Endothelial cell (in vitro differentiated cells): ENCODE measurements at regions not wholly inside any gene's neighbourhood (a gene's known extent, or its start where the extent isn't known, plus 50 kb on each side); places are given as distances from the start of the nearest gene placed in this dataset.

Experiments
- DNase-seq: peaks from one replicate; pipeline ENCODE4 v3.0.0; 2021; ENCODE audit warnings: low spot score
- H3K27ac Mint-ChIP-seq: one replicate; pipeline ENCODE4 v1.8.0; 2021; ENCODE audit warnings: mixed read lengths, inconsistent platforms; ENCODE audit not compliant: unreplicated experiment
- H3K27me3 Mint-ChIP-seq: one replicate; pipeline ENCODE4 v1.8.0; 2021; ENCODE audit warnings: mild to moderate bottlenecking, moderate library complexity, mixed read lengths, inconsistent platforms; ENCODE audit not compliant: unreplicated experiment
- H3K36me3 Mint-ChIP-seq: one replicate; pipeline ENCODE4 v1.8.0; 2021; ENCODE audit warnings: mild to moderate bottlenecking, low read depth, mixed read lengths, inconsistent platforms; ENCODE audit not compliant: unreplicated experiment
- H3K4me1 Mint-ChIP-seq: one replicate; pipeline ENCODE4 v1.8.0; 2021; ENCODE audit warnings: mild to moderate bottlenecking, mixed read lengths, inconsistent platforms; ENCODE audit not compliant: unreplicated experiment
- H3K4me3 Mint-ChIP-seq: one replicate; pipeline ENCODE4 v1.8.0; 2021; ENCODE audit warnings: mild to moderate bottlenecking, mixed read lengths, inconsistent platforms; ENCODE audit not compliant: unreplicated experiment
- H3K9me3 Mint-ChIP-seq: one replicate; pipeline ENCODE4 v1.8.0; 2021; ENCODE audit warnings: mixed read lengths, inconsistent platforms; ENCODE audit not compliant: unreplicated experiment
- TF ChIP-seq, protein P1 (sequence below): fragments of 200-600 bp; sonication (generic); IDR thresholded peaks from one replicate; pipeline ENCODE4 v1.5.0; 2021; ENCODE audit warnings: antibody characterized with exemption; ENCODE audit not compliant: unreplicated experiment

DNA sequence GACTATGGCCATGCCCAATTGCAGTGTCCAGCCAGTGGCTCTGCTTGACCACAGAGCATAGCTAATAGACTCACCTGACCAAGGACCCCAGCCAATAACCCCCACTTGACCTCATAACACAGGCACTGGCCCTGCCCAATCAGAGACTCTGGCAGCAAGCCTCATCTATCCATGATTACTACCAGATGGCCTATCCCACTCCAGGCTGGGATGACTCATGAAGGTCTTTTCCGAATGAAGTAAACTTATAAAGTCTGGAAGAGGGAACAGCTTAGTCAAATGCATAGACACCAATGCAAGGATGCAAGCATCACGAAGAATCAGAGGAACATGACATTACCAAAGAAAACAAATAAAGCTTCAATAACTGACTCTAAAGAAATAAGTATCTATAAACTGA is 141.4 kb downstream of the TMEM168 start:
- Mint-ChIP-seq H3K9me3 (peaks cover 4% of the 10 kb centered on the region), H3K4me1 (no peaks in the 10 kb centered on the region), H3K4me3 (no peak overlapping the region), H3K36me3 (no peaks in the 10 kb centered on the region), H3K27me3 (no peaks in the 10 kb centered on the region), H3K27ac (no peak overlapping the region)
- TF ChIP-seq, protein P1, sequence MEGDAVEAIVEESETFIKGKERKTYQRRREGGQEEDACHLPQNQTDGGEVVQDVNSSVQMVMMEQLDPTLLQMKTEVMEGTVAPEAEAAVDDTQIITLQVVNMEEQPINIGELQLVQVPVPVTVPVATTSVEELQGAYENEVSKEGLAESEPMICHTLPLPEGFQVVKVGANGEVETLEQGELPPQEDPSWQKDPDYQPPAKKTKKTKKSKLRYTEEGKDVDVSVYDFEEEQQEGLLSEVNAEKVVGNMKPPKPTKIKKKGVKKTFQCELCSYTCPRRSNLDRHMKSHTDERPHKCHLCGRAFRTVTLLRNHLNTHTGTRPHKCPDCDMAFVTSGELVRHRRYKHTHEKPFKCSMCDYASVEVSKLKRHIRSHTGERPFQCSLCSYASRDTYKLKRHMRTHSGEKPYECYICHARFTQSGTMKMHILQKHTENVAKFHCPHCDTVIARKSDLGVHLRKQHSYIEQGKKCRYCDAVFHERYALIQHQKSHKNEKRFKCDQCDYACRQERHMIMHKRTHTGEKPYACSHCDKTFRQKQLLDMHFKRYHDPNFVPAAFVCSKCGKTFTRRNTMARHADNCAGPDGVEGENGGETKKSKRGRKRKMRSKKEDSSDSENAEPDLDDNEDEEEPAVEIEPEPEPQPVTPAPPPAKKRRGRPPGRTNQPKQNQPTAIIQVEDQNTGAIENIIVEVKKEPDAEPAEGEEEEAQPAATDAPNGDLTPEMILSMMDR, result no peak
- DNase-seq, result no peak

DNA sequence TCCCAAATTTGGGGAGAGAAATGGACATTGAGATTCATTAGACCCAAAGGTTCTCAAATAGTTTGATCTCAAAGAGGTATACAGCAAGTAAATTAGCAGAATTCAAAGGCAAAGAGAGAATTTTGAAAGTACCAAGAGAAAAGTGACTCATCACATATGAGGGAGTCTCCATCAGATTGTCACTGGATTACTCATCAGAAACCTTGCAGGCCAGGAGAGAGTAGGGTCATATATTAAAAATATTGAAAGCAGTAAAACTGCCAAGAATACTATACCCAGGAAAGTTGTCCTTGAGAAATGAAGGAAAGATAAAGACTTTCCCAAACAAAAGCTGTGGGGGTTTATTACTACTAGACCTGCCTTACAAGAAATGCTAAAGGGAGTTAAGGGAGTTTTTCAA is 140.6 kb downstream of the TMEM168 start:
- TF ChIP-seq, protein P1, result no peak
- Mint-ChIP-seq H3K9me3 (peaks cover 4% of the 10 kb centered on the region), H3K27me3 (no peaks in the 10 kb centered on the region), H3K36me3 (no peaks in the 10 kb centered on the region), H3K4me3 (no peak overlapping the region), H3K4me1 (no peaks in the 10 kb centered on the region), H3K27ac (no peak overlapping the region)
- DNase-seq, result no peak

DNA sequence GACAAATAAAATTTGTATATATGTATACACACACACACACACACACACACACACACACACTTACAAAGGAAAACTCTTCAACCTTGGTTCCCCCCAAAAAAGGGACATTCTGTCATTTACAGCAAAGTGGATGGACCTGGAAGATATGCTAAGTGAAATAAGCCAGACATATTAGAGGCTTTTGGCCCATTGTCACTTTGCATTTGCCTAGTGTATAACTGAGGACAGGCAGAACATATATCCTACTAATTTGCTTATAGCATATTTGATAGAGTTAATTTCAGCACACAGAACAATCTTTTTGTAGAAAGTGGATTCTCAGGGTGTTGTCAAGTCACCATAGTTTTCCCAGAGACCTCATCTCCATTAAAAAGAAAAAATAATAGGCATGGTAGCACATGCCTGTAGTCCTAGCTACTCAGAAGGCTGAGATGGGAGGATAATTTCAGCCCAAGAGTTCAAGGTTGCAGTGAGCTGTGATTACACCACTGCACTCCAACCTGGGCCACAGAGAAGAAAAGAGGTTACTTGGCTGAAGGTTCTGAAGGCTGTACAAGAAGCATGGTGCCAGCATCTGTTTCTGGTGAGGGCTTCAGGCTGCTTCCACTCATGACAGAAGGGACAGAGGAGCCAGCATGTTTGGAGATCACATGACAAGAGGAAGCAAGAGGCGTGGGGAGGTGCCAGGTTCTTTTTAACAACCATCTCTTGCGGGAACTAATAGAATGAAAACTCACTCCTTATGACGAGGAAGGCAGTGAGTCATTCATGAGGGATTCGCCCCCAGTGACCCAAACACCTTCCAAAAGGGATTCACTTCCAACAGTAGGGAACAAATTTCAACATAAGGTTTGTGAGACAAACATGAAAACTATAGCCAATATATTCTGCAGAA is 135.6 kb downstream of the TMEM168 start:
- Mint-ChIP-seq H3K27ac (no peak overlapping the region), H3K9me3 (no peaks in the 10 kb centered on the region), H3K36me3 (no peaks in the 10 kb centered on the region), H3K27me3 (no peaks in the 10 kb centered on the region), H3K4me1 (no peaks in the 10 kb centered on the region), H3K4me3 (no peak overlapping the region)
- TF ChIP-seq, protein P1, result no peak
- DNase-seq, result no peak

DNA sequence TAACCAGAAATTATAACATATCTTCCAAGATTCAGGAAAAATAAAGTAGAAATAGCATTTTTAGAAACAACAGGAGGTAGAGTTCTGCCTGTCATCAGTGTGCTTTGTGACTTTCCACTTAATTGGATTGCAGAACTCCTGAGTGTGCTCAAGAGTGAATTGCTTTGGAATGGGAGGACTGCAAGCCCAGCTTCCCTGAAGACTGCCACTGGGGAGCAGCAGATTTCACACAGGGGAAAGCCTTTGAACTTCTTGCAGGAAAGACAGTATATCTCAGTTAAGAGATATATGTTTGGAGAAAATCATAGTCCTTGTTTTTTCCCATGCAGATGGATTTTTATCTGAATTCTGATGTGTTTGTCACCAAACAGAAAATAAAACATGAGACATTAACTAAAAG is 124.5 kb downstream of the TMEM168 start:
- Mint-ChIP-seq H3K9me3 (no peaks in the 10 kb centered on the region), H3K4me1 (peaks cover 9% of the 10 kb centered on the region), H3K27ac (no peak overlapping the region), H3K27me3 (no peaks in the 10 kb centered on the region), H3K36me3 (no peaks in the 10 kb centered on the region), H3K4me3 (no peak overlapping the region)
- TF ChIP-seq, protein P1, result no peak
- DNase-seq, result no peak

DNA sequence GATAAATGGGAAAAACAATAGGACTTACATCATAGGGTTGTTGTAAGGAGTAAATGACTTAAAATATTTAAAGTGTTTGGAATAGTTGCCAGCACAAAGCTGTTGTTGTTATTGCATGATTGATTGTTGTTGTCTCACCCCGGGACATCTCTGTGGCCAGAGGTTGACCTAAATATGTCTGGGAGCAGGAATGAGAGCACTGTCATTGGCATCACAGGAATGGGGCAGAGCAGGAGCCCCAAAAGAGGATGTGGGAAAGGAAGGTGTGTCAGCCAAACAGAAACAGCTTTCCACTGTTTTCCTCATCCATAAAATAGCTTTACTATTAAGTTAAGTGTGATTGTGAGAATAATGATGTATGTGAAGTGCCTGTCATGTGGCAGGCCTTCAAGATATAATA is 121.6 kb downstream of the TMEM168 start:
- TF ChIP-seq, protein P1, result no peak
- H3K4me1 Mint-ChIP-seq, result peaks cover 9% of the 10 kb centered on the region
- no peaks in the 10 kb centered on the region for H3K36me3 Mint-ChIP-seq
- no peak overlapping the region for H3K27ac Mint-ChIP-seq
- H3K9me3 Mint-ChIP-seq, result no peaks in the 10 kb centered on the region
- H3K27me3 Mint-ChIP-seq, result no peaks in the 10 kb centered on the region
- no peak overlapping the region for H3K4me3 Mint-ChIP-seq
- no peak for DNase-seq
